T-helper 17 cell (primary cell): ENCODE measurements at regions not wholly inside any gene's neighbourhood (a gene's known extent, or its start where the extent isn't known, plus 50 kb on each side); places are given as distances from the start of the nearest gene placed in this dataset.

Source experiments
- ATAC-seq: fragments of 150-1000 bp; cut with Tn5 transposase; 2 replicates; pipeline ENCODE4 v1.10.0; 2021; ENCODE audit warnings: mild to moderate bottlenecking, moderate library complexity
- DNase-seq, 3 donors: peaks; one replicate each; pipeline versions ENCODE4 v3.0.0 to v3.0.0-alpha.2; 2020 to 2021
- H3K9me3 ChIP-seq: one replicate; pipeline ENCODE4 v1.7.0; 2013; ENCODE audit warnings: low read length, mild to moderate bottlenecking; ENCODE audit not compliant: control insufficient read depth, poor library complexity, severe bottlenecking
- H3K27ac Mint-ChIP-seq: one replicate; pipeline ENCODE4 v1.8.0; 2022; ENCODE audit warnings: mild to moderate bottlenecking, moderate library complexity, mixed read lengths
- H3K27me3 Mint-ChIP-seq: one replicate; pipeline ENCODE4 v1.8.0; 2022; ENCODE audit warnings: mixed read lengths
- H3K36me3 Mint-ChIP-seq: one replicate; pipeline ENCODE4 v1.8.0; 2022; ENCODE audit warnings: low read depth, mixed read lengths
- H3K4me1 Mint-ChIP-seq: one replicate; pipeline ENCODE4 v1.8.0; 2022; ENCODE audit warnings: mild to moderate bottlenecking, mixed read lengths
- H3K4me3 Mint-ChIP-seq: one replicate; pipeline ENCODE4 v1.8.0; 2022; ENCODE audit warnings: mild to moderate bottlenecking, moderate library complexity, mixed read lengths

DNA sequence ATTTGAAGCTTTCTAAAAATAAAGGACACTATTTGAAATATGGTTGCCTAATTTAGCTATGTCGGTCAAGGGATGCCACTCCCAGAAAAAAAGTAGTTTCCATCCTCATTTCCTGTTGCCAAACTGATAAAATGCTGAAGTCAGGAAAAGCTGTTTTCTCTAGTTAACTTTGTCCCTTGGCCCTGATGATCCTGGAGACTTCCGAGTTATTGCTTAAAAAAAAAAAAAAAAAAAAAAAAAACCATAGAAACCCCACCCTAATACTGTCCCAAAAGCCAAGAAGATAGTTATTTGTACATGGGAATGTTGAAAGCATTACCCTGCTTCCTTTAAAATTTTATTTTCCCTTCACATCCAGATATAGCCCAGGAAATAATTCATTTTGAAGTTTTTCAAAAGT, 236.7 kb downstream of the SOD2 start:
- Mint-ChIP-seq H3K4me1 (no peaks in the 10 kb centered on the region), H3K36me3 (no peaks in the 10 kb centered on the region), H3K27ac (no peak overlapping the region), H3K27me3 (peaks cover 25% of the 10 kb centered on the region), H3K4me3 (no peak overlapping the region)
- H3K9me3 ChIP-seq = no peaks in the 10 kb centered on the region
- DNase-seq (no peak), ATAC-seq (no peak)

DNA sequence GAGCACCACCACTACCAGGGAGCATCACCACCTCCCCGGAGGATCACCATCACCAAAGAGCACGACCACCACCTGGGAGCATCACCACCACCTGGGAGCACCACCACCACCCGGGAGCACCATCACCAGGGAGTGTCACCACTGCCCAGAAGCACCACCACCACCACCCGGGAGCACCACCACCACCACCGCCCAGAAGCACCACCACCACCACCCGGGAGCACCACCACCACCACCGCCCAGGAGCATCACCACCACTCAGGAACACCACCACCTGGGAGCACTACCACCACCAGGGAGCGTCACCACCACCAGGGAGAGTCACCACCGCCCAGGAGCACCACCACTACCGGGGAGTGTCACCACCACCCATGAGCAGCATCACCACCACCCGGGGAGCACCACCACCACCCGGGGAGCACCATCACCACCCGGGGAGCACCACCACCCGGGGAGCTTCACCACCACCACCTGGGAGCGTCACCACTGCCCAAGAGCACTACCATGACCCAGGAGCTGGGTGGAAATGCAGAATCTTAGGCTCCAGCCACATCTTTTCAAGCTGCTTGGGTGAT, 237.3 kb downstream of the SOD2 start:
- no peak for DNase-seq
- ATAC-seq = no peak
- no peaks in the 10 kb centered on the region for H3K36me3 Mint-ChIP-seq
- no peaks in the 10 kb centered on the region for H3K9me3 ChIP-seq
- no peak overlapping the region for H3K27ac Mint-ChIP-seq
- H3K4me1 Mint-ChIP-seq = no peaks in the 10 kb centered on the region
- H3K27me3 Mint-ChIP-seq = peaks cover 24% of the 10 kb centered on the region
- H3K4me3 Mint-ChIP-seq = no peak overlapping the region

DNA sequence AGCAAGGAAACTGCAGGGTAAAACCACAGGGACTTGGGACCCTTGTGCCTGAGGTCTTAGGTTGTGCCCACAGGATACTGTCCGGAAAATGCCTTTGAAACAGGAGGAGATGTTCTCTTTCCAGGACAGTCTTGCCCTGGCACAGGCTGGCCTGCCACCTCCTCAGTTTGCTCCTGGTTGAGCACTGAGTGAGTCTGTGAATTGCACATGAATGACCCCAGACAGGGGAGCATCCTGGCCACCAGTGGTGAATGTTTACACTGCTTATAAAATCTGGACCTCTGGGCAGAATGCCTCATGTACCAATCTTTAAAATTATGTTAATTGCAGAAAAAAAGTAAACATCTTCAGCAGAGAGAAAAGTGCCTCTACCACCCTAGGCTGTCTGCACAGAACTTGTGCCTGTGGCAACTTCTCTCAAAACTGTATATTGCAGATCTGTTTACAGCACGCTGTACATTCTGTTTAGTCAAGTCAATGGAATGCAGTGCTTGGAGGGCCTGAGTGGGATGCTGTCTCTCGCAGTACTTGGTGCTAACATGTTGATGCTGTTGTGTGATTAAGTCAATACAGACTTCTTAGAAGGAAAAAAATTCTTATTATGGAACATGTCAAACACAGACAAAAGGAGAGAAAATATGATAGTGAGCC, 242.1 kb downstream of the SOD2 start:
- no peak for ATAC-seq
- H3K36me3 Mint-ChIP-seq = no peaks in the 10 kb centered on the region
- H3K4me1 Mint-ChIP-seq = no peaks in the 10 kb centered on the region
- H3K9me3 ChIP-seq = no peaks in the 10 kb centered on the region
- peaks cover 47% of the 10 kb centered on the region for H3K27me3 Mint-ChIP-seq
- no peak for DNase-seq
- H3K27ac Mint-ChIP-seq = no peak overlapping the region
- H3K4me3 Mint-ChIP-seq = no peak overlapping the region

DNA sequence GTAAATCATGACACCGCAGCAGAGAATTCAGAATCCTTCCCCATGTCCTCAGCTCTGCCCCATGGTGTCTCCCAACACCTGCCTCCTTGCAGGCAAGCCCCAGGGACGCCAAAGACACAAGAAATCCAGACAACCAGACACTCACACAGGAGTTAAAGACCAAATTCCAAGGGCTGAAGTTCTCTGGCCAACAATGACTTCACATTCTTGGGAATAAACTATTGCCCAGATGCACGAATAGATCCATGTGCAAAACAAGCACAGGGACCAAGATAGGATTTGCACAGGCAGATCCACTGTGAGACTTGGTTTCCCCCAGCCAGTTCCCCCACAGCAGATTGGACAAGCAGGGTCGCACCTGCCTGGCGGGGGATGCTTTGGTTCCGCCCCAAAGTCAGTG, 246.7 kb downstream of the SOD2 start:
- ATAC-seq (no peak), DNase-seq (no peak)
- Mint-ChIP-seq H3K27ac (no peak overlapping the region), H3K4me1 (no peaks in the 10 kb centered on the region), H3K27me3 (peaks cover 71% of the 10 kb centered on the region), H3K4me3 (no peak overlapping the region), H3K36me3 (no peaks in the 10 kb centered on the region)
- no peaks in the 10 kb centered on the region for H3K9me3 ChIP-seq

DNA sequence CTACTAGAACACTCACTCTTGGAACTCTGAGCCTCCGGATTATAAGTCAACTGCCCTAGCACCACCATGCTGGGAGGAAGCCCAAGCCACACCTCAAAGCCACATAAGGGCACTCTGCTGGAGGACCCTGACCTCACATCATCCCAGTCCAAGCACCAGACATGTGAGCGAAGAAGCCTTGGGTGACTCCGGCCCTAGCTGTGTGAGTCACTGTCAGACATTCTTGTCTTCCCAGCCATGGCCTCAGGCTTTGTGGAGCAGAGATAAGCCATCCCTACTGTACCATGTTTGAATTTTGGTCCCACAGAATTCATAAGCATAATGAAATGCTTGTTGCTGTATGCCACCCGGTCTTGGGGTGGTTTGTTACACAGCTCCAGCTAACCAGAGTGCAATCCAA, 247.7 kb downstream of the SOD2 start:
- ATAC-seq = no peak
- no peak overlapping the region for H3K4me3 Mint-ChIP-seq
- DNase-seq = no peak

DNA sequence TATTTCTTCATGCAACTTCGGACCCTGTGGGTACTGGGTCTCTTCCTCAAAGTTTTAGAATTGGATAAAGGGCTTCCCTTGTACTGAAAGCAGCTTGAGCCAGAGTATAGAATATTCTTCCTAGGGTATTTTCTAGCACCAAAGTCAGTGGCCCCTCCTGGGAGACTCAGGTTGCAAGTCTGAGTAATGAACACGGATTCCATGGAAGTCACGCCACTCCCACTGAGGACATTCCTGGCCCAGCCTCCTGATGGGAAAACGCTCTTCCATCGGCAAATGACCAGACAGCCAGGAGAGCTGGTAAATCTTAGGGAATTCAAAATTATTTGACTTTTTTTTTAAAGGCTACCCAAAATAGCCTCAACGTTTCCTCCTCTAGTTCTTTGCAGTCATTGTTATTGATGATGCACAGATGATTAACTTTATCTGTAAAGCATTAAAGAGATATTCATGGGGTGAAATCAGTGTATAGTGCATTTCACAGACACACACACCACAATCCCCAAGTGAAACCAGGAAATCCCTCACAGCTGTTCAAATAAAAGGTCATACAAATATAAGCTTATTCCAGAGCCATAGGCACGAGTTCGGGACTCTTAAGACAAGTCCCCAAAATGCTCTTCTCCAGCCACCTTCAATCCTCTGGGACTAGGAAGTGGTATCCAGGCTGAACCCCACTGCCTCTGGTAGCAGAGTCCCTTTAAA, 248.8 kb downstream of the SOD2 start:
- H3K27ac Mint-ChIP-seq = no peak overlapping the region
- no peaks in the 10 kb centered on the region for H3K36me3 Mint-ChIP-seq
- no peaks in the 10 kb centered on the region for H3K9me3 ChIP-seq
- no peaks in the 10 kb centered on the region for H3K4me1 Mint-ChIP-seq
- DNase-seq (no peak), ATAC-seq (no peak)
- H3K4me3 Mint-ChIP-seq = no peak overlapping the region
- H3K27me3 Mint-ChIP-seq = peaks cover 67% of the 10 kb centered on the region

More for the DNA sequence above, 247.7 kb downstream of the SOD2 start:
- peaks cover 66% of the 10 kb centered on the region for H3K27me3 Mint-ChIP-seq
- H3K27ac Mint-ChIP-seq = no peak overlapping the region
- no peaks in the 10 kb centered on the region for H3K36me3 Mint-ChIP-seq
- no peaks in the 10 kb centered on the region for H3K9me3 ChIP-seq
- H3K4me1 Mint-ChIP-seq = no peaks in the 10 kb centered on the region

DNA sequence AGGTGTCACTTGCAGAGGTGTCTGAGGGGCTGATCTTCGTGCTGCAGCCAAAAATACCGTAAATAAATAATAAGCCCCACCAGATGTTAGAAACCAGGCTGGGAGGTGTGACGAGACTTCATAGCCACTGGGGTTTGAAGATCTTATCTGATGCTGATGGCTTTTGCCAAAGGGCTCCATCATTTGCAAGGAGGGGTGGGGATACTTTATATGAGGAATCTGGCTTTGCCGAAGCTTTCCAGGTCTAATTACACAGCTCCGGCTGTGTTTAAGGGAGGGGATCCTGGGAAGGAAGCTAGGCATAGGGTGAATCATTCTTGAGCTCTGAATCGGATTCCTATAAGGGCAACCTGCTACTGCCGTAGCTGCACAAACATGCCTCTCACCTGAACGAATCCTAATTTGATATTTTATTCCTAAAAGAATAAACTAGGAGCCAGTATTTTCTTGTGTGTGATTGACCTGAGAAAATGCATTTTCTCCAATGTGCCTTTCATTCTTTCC, 249.6 kb downstream of the SOD2 start:
- no peak for DNase-seq
- no peaks in the 10 kb centered on the region for H3K9me3 ChIP-seq
- Mint-ChIP-seq H3K27ac (no peak overlapping the region), H3K4me3 (no peak overlapping the region), H3K4me1 (no peaks in the 10 kb centered on the region), H3K36me3 (no peaks in the 10 kb centered on the region), H3K27me3 (peaks cover 65% of the 10 kb centered on the region)
- no peak for ATAC-seq

DNA sequence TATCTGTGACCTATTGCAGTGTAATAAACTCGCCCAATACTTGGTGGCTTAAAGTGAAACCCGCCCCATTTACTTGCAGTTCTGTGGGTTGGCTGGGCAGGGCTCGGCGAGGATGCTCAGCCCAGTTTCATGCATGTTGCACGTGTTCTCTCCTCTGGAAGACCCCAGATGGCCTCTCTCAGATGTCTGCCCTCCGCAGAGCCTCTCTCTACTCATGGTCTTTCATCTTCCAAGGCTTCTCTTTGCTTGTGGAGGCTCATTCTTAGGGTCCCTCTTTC, 251.4 kb downstream of the SOD2 start:
- no peak for ATAC-seq

DNA sequence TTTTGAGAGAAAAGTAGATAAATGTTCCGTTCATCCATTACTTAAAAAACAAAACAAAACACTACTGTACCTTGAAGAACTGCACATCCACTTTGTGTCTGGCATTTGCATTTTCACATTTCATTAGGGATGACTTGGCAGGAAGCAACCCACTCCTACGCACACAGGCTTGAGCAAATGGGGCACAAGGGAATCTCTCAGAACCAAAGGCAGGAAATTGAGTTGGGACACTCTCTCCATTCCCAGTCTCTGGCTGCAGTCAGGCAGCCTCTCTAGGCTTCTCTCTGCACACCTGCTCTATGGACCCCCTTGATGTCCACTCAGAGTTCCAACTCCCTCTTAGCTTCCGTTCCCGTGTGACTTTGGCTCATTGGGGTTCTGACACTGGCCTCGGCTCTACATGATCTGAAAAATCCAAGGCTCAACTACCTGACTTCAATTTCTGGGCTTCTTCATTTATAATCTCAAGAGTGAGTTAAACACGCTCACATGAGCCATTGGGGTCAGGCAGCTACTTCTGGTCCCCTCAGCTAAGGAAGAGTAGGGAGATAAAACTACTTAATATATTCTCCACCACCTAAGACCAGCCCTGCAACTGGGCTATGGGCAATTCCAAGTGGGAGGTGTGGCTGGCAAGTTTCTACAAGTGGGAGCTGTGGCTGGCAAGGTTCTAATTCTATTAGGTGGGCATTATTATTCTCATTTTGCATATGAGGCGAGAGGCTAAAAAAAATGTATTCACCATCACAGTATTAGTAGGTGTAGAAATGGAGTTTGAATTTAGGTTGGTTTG, 251.9 kb downstream of the SOD2 start:
- Mint-ChIP-seq H3K4me1 (no peaks in the 10 kb centered on the region), H3K27me3 (peaks cover 61% of the 10 kb centered on the region), H3K4me3 (no peak overlapping the region), H3K36me3 (no peaks in the 10 kb centered on the region), H3K27ac (no peak overlapping the region)
- DNase-seq (no peak), ATAC-seq (no peak)
- no peaks in the 10 kb centered on the region for H3K9me3 ChIP-seq

More for the DNA sequence above, 251.4 kb downstream of the SOD2 start:
- no peaks in the 10 kb centered on the region for H3K9me3 ChIP-seq
- Mint-ChIP-seq H3K4me1 (no peaks in the 10 kb centered on the region), H3K4me3 (no peak overlapping the region), H3K27me3 (peaks cover 60% of the 10 kb centered on the region), H3K27ac (no peak overlapping the region), H3K36me3 (no peaks in the 10 kb centered on the region)
- no peak for DNase-seq

DNA sequence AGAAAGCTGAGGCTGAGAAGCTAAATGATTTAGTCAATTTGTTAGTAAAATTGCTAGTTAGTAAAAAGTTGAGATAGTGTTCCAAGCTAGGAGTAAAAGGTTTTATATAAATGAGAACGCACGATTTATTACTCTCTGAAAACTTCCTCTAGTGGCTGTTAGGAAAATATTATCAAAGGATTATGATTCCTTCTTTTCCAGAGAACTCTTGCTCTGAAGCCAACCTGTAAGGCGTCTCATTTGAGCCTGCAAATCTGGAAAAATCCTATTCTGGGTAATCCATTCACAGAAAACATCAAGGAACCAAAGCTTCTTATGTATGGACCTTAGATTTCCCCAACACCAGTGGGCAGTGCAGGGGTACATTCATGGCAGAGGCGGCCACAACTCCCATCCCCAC, 252.7 kb downstream of the SOD2 start:
- Mint-ChIP-seq H3K27ac (no peak overlapping the region), H3K36me3 (no peaks in the 10 kb centered on the region), H3K4me3 (no peak overlapping the region), H3K4me1 (no peaks in the 10 kb centered on the region), H3K27me3 (peaks cover 66% of the 10 kb centered on the region)
- DNase-seq (no peak), ATAC-seq (no peak)
- H3K9me3 ChIP-seq = no peaks in the 10 kb centered on the region

DNA sequence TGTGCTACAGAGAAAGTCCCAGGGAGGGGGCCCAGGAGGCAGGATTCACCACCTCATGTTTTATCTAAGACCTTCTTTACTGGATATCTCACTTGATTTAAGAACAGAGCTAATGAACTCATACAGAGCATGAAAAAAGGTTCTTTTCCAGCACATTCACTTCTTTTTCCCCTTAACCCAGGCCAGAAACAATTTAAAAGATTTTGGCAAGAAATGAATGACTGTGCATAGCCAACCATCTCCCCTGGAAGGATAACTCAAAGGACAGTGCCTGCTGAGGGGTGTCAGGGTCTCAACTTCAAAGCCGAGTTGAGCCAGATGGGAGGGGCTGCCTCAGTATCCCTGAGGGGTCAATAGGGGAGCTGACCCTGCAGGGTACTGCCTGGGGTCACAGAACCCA, 253.4 kb downstream of the SOD2 start:
- no peak for DNase-seq
- H3K27me3 Mint-ChIP-seq = peaks cover 60% of the 10 kb centered on the region
- H3K27ac Mint-ChIP-seq = no peak overlapping the region
- H3K9me3 ChIP-seq = no peaks in the 10 kb centered on the region
- H3K4me3 Mint-ChIP-seq = no peak overlapping the region
- no peaks in the 10 kb centered on the region for H3K36me3 Mint-ChIP-seq
- ATAC-seq = no peak
- no peaks in the 10 kb centered on the region for H3K4me1 Mint-ChIP-seq

DNA sequence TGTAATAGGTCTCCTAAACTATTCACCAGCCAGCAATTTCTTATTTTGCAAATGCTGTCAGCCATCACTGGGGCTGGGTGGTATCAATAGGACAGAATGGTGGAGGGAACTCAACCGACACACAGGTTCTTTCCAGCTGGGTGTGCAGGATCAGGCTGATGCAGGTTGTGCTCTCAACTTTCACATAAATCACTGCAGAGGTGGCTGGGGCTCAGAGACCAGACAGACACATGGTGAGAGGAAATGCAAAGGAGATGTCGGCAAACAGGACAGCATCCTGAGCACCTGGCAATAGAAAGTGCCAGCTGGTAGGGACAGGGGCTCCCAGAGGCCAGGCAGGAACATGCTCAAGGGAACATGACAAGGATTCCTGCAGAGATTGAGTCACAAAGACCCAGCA, 254.9 kb downstream of the SOD2 start:
- ATAC-seq (no peak), DNase-seq (no peak)
- no peaks in the 10 kb centered on the region for H3K36me3 Mint-ChIP-seq
- H3K9me3 ChIP-seq = no peaks in the 10 kb centered on the region
- no peaks in the 10 kb centered on the region for H3K4me1 Mint-ChIP-seq
- peaks cover 44% of the 10 kb centered on the region for H3K27me3 Mint-ChIP-seq
- H3K27ac Mint-ChIP-seq = no peak overlapping the region
- H3K4me3 Mint-ChIP-seq = no peak overlapping the region

DNA sequence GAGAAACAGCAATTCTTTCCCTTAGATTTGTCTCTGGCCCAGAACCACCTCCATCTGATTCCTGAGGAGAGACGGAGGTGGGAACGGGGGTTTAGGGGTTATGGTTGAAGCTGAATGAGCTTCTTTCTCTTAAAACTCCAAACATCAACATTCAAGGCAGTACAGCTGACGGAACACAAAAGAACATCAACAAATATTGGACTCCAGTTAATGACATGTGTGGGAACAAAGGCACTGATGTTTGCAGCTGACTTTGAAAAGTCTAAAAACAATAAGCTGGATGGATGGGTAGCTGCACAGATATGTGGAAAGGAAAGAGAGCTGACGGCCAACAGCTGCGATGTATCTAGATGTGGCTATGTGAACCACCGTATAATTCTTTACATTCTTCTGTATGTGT, 256.5 kb downstream of the SOD2 start:
- Mint-ChIP-seq H3K4me3 (no peak overlapping the region), H3K4me1 (no peaks in the 10 kb centered on the region), H3K27ac (no peak overlapping the region), H3K36me3 (no peaks in the 10 kb centered on the region), H3K27me3 (peaks cover 30% of the 10 kb centered on the region)
- ATAC-seq = no peak
- H3K9me3 ChIP-seq = no peaks in the 10 kb centered on the region
- DNase-seq = no peak
